ENCODE measurements at regions not wholly inside any gene's neighbourhood (a gene's known extent, or its start where the extent isn't known, plus 50 kb on each side); places are given as distances from the start of the nearest gene placed in this dataset.

GRCh38 chr2:149953627-149954026, 366.1 kb upstream of the MMADHC start:
- no peaks in the 10 kb centered on the region for H3K36me3 ChIP-seq (replicated peaks in 1 of 2; ENCODE audit: control insufficient read depth in 1 of 2, insufficient read depth in 2 of 2, low read length in 1 of 2)
- 87% methylated on average over 3 of the region's 3 CpGs for WGBS (ENCODE audit: low lambda C conversion rate)
- no peak for DNase-seq
- H4K20me1 ChIP-seq (ENCODE audit: insufficient read depth), result no peaks in the 10 kb centered on the region
- H3K79me2 ChIP-seq (ENCODE audit: insufficient read depth), result no peaks in the 10 kb centered on the region
- no peaks in the 10 kb centered on the region for H3K4me1 ChIP-seq (ENCODE audit: control insufficient read depth in 1 of 2, insufficient read depth in 2 of 2, low read depth in 1 of 2, low read length in 1 of 2)
- no peak overlapping the region for H3K27ac ChIP-seq (ENCODE audit: low read depth in 2 of 2, low read length in 1 of 2)
- H3K4me2 ChIP-seq, result no peak overlapping the region
- CTCF ChIA-PET, result interaction anchor here (0.6 kb wide), 1 partner anchor 123 kb away, joined by 3 read pairs; no protein-coding TSS in a partner anchor
- no peak overlapping the region for H2AFZ ChIP-seq (ENCODE audit: low read depth)
- POLR2A ChIA-PET, result no interaction called here
- no peaks in the 10 kb centered on the region for H3K27me3 ChIP-seq (ENCODE audit: insufficient read depth)
- no peak overlapping the region for H3K9ac ChIP-seq
- H3F3A ChIP-seq (replicated peaks; ENCODE audit: insufficient read depth), result no peaks in the 10 kb centered on the region
- H3K4me3 ChIP-seq (ENCODE audit: low read depth in 2 of 2, low read length in 1 of 2), result no peak overlapping the region
- TF ChIP-seq GABPA (IDR thresholded peaks at IDR 0.05; ENCODE audit: low read depth), result no peak
- TF ChIP-seq FOXM1 (IDR thresholded peaks at IDR 0.05; ENCODE audit: low read depth), result no peak
- no peak for TF ChIP-seq MEF2A (IDR thresholded peaks at IDR 0.05; ENCODE audit: borderline replicate concordance, low read depth)
- no peak for TF ChIP-seq CHD2 (IDR thresholded peaks at IDR 0.05; ENCODE audit: low read length, partially characterized antibody)
- no peak for TF ChIP-seq GATA2 (CRISPR knock-in tag; IDR thresholded peaks at IDR 0.05)
- no peak for TF ChIP-seq CTCF (IDR thresholded peaks at IDR 0.05)
- TF ChIP-seq ELF1 (IDR thresholded peaks at IDR 0.05), result no peak
- no peak for TF ChIP-seq POLR2AphosphoS5 (IDR thresholded peaks at IDR 0.05; ENCODE audit: low read depth, low read length)
- TF ChIP-seq ZBTB33 (IDR thresholded peaks at IDR 0.05; ENCODE audit: borderline replicate concordance, low read depth), result no peak
- no peak for TF ChIP-seq TCF12 (IDR thresholded peaks at IDR 0.05)
- no peak for TF ChIP-seq SMC3 (IDR thresholded peaks at IDR 0.05; ENCODE audit: low read depth, low read length)
- no peak for TF ChIP-seq RFX5 (IDR thresholded peaks at IDR 0.05; ENCODE audit: low read length)
- H3K9me2 ChIP-seq, result no peaks in the 10 kb centered on the region
- no peaks in the 10 kb centered on the region for H3K9me3 ChIP-seq

- no peaks in the 10 kb centered on the region for H3K27me3 ChIP-seq (ENCODE audit: insufficient read depth)
- 78% methylated on average over 1 of the region's 1 CpG for WGBS (ENCODE audit: low lambda C conversion rate)
- H4K20me1 ChIP-seq (ENCODE audit: insufficient read depth), result no peaks in the 10 kb centered on the region
- H3K9ac ChIP-seq, result no peak overlapping the region
- ChIA-PET POLR2A (no interaction called here), CTCF (interaction anchor here (1.2 kb wide), 2 partner anchors 33 to 1307 kb away, joined by 3 to 4 read pairs; no protein-coding TSS in a partner anchor)
- H3K4me1 ChIP-seq (ENCODE audit: control insufficient read depth in 1 of 2, insufficient read depth in 2 of 2, low read depth in 1 of 2, low read length in 1 of 2), result peaks cover 0 to 3% of the 10 kb centered on the region in 2 experiments; a peak in 1 of 4 replicates
- no peak overlapping the region for H3K27ac ChIP-seq (ENCODE audit: low read depth in 2 of 2, low read length in 1 of 2)
- H3K36me3 ChIP-seq (replicated peaks in 1 of 2; ENCODE audit: control insufficient read depth in 1 of 2, insufficient read depth in 2 of 2, low read length in 1 of 2), result no peaks in the 10 kb centered on the region
- DNase-seq, result no peak
- H3K79me2 ChIP-seq (ENCODE audit: insufficient read depth), result no peaks in the 10 kb centered on the region
- H3K9me2 ChIP-seq, result no peaks in the 10 kb centered on the region
- H3K4me3 ChIP-seq (ENCODE audit: low read depth in 2 of 2, low read length in 1 of 2), result no peak overlapping the region
- no peaks in the 10 kb centered on the region for H3K9me3 ChIP-seq
- H3F3A ChIP-seq (replicated peaks; ENCODE audit: insufficient read depth), result no peaks in the 10 kb centered on the region
- no peak overlapping the region for H2AFZ ChIP-seq (ENCODE audit: low read depth)
- no peak overlapping the region for H3K4me2 ChIP-seq
- TF ChIP-seq EP300 (IDR thresholded peaks at IDR 0.05; ENCODE audit: borderline replicate concordance in 1 of 2, low read depth in 1 of 2, low read length in 1 of 2), result 0 out of 4 replicates have a peak, but pooled peaks of 1 of the 2 experiments have one; percentile 15
- TF ChIP-seq ELF1 (IDR thresholded peaks at IDR 0.05), result no peak
- TF ChIP-seq PBX3 (IDR thresholded peaks at IDR 0.05), result no peak
- TF ChIP-seq CTCF (IDR thresholded peaks at IDR 0.05), result no peak
- no peak for TF ChIP-seq YY1 (IDR thresholded peaks at IDR 0.05; ENCODE audit: low read depth)
- peak; percentile 56; the same call in 1 of the 2 replicates for TF ChIP-seq GATA2 (CRISPR knock-in tag; IDR thresholded peaks at IDR 0.05)
- 0 out of 2 replicates have a peak, but pooled peaks have one; percentile 21 for TF ChIP-seq RAD21 (IDR thresholded peaks at IDR 0.05; ENCODE audit: low read length)
- no peak for TF ChIP-seq FOXJ3 (CRISPR knock-in tag; IDR thresholded peaks at IDR 0.05)
- no peak for TF ChIP-seq MEF2A (IDR thresholded peaks at IDR 0.05; ENCODE audit: borderline replicate concordance, low read depth)
- TF ChIP-seq RXRA (IDR thresholded peaks at IDR 0.05; ENCODE audit: borderline replicate concordance, low read depth), result no peak
- TF ChIP-seq MAX (IDR thresholded peaks at IDR 0.05; ENCODE audit: low read depth), result no peak
- TF ChIP-seq USF2 (IDR thresholded peaks at IDR 0.05; ENCODE audit: borderline replicate concordance, low read depth, low read length), result no peak
- no peak for TF ChIP-seq CHD2 (IDR thresholded peaks at IDR 0.05; ENCODE audit: low read length, partially characterized antibody)
- no peak for TF ChIP-seq SMC3 (IDR thresholded peaks at IDR 0.05; ENCODE audit: low read depth, low read length)
Measured at GRCh38 chr2:149931486-149931885, 343.9 kb upstream of the MMADHC start.
